ENCODE measurements at regions not wholly inside any gene's neighbourhood (a gene's known extent, or its start where the extent isn't known, plus 50 kb on each side); places are given as distances from the start of the nearest gene placed in this dataset.

DNA sequence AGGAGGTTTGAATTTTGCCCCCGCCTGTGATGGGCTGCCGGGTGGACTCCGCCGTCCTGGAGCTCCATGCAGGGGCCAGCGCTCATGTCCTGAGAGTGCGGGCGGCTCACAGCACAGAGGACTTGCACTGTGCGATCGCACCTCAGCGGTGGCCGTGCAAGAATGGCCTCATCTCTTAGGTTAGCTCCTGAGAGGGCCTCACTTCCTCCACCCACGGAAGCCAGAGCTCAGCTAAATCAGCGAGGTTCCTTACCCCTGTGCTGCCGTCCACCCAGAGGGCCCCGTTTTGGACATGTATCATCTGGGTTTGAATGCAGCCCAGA lies 72.0 kb upstream of the PCSK6 start:
- ChIA-PET CTCF (no interaction called here), POLR2A (no interaction called here)
- H3K27me3 ChIP-seq (ENCODE audit: control insufficient read depth, insufficient read depth, low read length), result peaks cover 3% of the 10 kb centered on the region; the same call in 1 of the 2 replicates
- no peak for ATAC-seq
- TF ChIP-seq, protein P1, sequence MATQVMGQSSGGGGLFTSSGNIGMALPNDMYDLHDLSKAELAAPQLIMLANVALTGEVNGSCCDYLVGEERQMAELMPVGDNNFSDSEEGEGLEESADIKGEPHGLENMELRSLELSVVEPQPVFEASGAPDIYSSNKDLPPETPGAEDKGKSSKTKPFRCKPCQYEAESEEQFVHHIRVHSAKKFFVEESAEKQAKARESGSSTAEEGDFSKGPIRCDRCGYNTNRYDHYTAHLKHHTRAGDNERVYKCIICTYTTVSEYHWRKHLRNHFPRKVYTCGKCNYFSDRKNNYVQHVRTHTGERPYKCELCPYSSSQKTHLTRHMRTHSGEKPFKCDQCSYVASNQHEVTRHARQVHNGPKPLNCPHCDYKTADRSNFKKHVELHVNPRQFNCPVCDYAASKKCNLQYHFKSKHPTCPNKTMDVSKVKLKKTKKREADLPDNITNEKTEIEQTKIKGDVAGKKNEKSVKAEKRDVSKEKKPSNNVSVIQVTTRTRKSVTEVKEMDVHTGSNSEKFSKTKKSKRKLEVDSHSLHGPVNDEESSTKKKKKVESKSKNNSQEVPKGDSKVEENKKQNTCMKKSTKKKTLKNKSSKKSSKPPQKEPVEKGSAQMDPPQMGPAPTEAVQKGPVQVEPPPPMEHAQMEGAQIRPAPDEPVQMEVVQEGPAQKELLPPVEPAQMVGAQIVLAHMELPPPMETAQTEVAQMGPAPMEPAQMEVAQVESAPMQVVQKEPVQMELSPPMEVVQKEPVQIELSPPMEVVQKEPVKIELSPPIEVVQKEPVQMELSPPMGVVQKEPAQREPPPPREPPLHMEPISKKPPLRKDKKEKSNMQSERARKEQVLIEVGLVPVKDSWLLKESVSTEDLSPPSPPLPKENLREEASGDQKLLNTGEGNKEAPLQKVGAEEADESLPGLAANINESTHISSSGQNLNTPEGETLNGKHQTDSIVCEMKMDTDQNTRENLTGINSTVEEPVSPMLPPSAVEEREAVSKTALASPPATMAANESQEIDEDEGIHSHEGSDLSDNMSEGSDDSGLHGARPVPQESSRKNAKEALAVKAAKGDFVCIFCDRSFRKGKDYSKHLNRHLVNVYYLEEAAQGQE (IDR thresholded peaks at IDR 0.05; ENCODE audit: insufficient read depth in 1 of 2, low read depth in 2 of 2, low read length in 1 of 2), result no peak
- TF ChIP-seq TCF7L2 (IDR thresholded peaks at IDR 0.05; ENCODE audit: low read depth, low read length), result no peak
- TF ChIP-seq, protein P2, sequence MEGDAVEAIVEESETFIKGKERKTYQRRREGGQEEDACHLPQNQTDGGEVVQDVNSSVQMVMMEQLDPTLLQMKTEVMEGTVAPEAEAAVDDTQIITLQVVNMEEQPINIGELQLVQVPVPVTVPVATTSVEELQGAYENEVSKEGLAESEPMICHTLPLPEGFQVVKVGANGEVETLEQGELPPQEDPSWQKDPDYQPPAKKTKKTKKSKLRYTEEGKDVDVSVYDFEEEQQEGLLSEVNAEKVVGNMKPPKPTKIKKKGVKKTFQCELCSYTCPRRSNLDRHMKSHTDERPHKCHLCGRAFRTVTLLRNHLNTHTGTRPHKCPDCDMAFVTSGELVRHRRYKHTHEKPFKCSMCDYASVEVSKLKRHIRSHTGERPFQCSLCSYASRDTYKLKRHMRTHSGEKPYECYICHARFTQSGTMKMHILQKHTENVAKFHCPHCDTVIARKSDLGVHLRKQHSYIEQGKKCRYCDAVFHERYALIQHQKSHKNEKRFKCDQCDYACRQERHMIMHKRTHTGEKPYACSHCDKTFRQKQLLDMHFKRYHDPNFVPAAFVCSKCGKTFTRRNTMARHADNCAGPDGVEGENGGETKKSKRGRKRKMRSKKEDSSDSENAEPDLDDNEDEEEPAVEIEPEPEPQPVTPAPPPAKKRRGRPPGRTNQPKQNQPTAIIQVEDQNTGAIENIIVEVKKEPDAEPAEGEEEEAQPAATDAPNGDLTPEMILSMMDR (IDR thresholded peaks at IDR 0.05), result no peak
- TF ChIP-seq POLR2AphosphoS5 (IDR thresholded peaks at IDR 0.05; ENCODE audit: low read depth, low read length), result no peak
- H3K36me3 ChIP-seq (ENCODE audit: control insufficient read depth, insufficient read depth, low read length), result no peaks in the 10 kb centered on the region
- intact Hi-C loops (cut with micrococcal nuclease; ENCODE audit: unreplicated experiment) (no loop called here), in situ Hi-C loops (cut with HindIII; ENCODE audit: low pct_unique_long_range_greater_than_20kb, low sequenced_read_pairs) (no loop called here)
- BruUV-seq (replicated peaks), result no TSS peak
- H3K4me3 ChIP-seq (ENCODE audit: low read depth in 2 of 2, low read length in 2 of 2), result no peak overlapping the region
- no peak for DNase-seq (ENCODE audit: low read depth, low spot score)
- no peaks in the 10 kb centered on the region for H3K4me1 ChIP-seq (ENCODE audit: control insufficient read depth, insufficient read depth, low read length)
- H3K9me3 ChIP-seq (ENCODE audit: control insufficient read depth, insufficient read depth, low read depth, low read length), result no peaks in the 10 kb centered on the region
- no peak overlapping the region for H3K27ac ChIP-seq (ENCODE audit: low read length)

DNA sequence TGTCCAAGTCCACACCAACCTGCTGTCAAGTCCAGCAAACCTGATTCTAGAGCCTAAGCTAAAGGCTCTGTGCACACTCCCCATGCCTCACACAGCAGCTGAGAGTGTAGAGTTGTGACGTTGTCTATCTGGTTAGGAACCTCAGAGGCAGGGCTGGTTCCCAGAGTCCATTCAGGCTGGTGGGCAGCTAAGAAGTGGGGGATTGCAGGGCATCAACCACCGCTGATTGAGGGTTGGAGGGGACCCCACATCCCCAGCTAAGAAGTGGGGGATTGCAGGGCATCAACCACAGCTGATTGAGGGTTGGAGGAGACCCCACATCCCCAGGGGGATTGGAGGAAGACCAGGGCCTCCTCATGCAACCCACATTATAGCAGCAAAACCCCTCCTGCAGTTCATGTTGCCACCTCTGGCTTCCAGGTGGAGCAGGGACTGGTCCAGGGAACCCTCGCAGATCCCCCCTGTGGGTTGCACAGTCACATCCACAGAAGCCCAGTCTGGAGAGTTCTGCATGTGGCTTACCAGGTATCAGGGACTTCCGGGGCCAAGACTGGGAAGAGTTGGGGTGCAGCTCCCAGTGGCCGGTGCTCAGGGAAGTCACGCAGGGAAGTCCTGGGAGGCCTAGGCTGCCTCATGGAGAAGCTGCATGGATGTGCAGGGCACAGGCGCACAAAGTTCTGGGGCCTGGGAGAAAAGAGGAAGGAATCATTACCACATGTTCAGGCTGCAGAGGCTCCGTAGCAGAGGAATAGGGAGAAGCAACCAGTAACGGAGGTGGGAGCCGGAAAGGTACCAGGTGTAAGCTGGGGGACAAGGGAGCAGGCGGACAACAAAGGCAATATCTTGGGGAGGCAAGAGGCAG lies 71.4 kb upstream of the PCSK6 start:
- Histone ChIP-seq H3K27me3 (ENCODE audit: control insufficient read depth, insufficient read depth, low read length) (peaks cover 3% of the 10 kb centered on the region; the same call in 1 of the 2 replicates), H3K27ac (ENCODE audit: low read length) (no peak overlapping the region), H3K4me3 (ENCODE audit: low read depth in 2 of 2, low read length in 2 of 2) (no peak overlapping the region), H3K4me1 (ENCODE audit: control insufficient read depth, insufficient read depth, low read length) (no peaks in the 10 kb centered on the region), H3K9me3 (ENCODE audit: control insufficient read depth, insufficient read depth, low read depth, low read length) (no peaks in the 10 kb centered on the region), H3K36me3 (ENCODE audit: control insufficient read depth, insufficient read depth, low read length) (no peaks in the 10 kb centered on the region)
- ChIA-PET CTCF (no interaction called here), POLR2A (no interaction called here)
- TF ChIP-seq, protein P2 (IDR thresholded peaks at IDR 0.05), result no peak
- no peak for TF ChIP-seq TCF7L2 (IDR thresholded peaks at IDR 0.05; ENCODE audit: low read depth, low read length)
- TF ChIP-seq SIN3A (IDR thresholded peaks at IDR 0.05; ENCODE audit: borderline replicate concordance, insufficient read depth, low read depth, low read length), result no peak
- TF ChIP-seq, protein P1 (IDR thresholded peaks at IDR 0.05; ENCODE audit: insufficient read depth in 1 of 2, low read depth in 2 of 2, low read length in 1 of 2), result no peak
- no peak for TF ChIP-seq POLR2AphosphoS5 (IDR thresholded peaks at IDR 0.05; ENCODE audit: low read depth, low read length)
- no TSS peak for BruUV-seq (replicated peaks)
- ATAC-seq, result no peak
- in situ Hi-C loops (cut with HindIII; ENCODE audit: low pct_unique_long_range_greater_than_20kb, low sequenced_read_pairs), result no loop called here
- DNase-seq (ENCODE audit: low read depth, low spot score), result no peak
- intact Hi-C loops (cut with micrococcal nuclease; ENCODE audit: unreplicated experiment), result no loop called here
